HL-60/S4 (cell line): ENCODE measurements at regions not wholly inside any gene's neighbourhood (a gene's known extent, or its start where the extent isn't known, plus 50 kb on each side); places are given as distances from the start of the nearest gene placed in this dataset.

Experiments used
- in situ Hi-C: fragments of 300-500 bp; cut with MboI; formaldehyde crosslinking; loops from 2 replicates; pipeline ENCODE4 v1.14.3; 2022; ENCODE audit warnings: low sequenced_read_pairs

GRCh38 chr2:181183878-181184542 is 203.6 kb downstream of the UBE2E3 start:
- in situ Hi-C loops: no loop called here

DNA sequence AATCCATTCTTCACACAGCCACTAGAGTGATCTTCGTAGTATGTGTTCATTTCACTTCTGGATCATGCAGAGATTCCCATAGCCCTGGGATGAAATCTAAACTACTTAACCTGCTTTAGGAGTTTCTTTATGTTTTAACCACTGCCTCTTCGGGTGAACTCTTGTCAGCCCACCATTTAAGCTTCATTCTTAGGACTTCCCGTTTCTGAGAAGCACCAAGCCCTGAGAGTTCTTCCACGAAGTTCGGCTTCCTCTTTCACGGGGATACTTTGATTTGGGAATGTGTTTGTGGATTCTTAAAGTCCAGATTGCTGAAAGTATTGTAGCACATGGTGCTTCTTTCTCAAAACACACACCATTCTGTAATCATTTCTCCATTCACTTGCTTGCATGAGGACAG is 205.0 kb downstream of the UBE2E3 start:
- in situ Hi-C loops: no loop called here

- in situ Hi-C loops: no loop called here
Measured at GRCh38 chr2:181185948-181186347, 205.5 kb downstream of the UBE2E3 start.

- in situ Hi-C loops: no loop called here
Measured at GRCh38 chr2:181188605-181189004, 208.2 kb downstream of the UBE2E3 start.

DNA sequence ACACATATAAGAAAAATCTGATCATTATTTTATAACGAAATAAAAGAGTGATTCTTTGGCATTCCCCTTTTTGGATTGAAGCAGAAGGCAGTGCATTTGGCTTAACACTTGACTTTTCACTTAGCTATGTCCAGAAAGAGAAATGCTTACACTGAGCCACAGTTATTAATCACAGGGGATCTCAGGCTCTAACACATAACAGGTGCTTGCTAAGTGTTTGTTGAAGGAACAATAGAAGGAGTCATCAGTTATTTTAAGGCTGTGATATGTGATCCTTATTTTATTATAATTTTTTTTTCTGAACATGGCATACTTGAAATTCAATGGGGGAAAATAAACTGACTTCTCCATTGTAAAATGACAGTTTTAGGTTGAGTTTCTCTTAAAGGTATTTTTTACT is 209.5 kb downstream of the UBE2E3 start:
- in situ Hi-C loops: no loop called here

- in situ Hi-C loops: no loop called here
Measured at GRCh38 chr2:181190711-181191110, 210.3 kb downstream of the UBE2E3 start.

GRCh38 chr2:181193550-181193949 is 213.1 kb downstream of the UBE2E3 start:
- in situ Hi-C loops: no loop called here

DNA sequence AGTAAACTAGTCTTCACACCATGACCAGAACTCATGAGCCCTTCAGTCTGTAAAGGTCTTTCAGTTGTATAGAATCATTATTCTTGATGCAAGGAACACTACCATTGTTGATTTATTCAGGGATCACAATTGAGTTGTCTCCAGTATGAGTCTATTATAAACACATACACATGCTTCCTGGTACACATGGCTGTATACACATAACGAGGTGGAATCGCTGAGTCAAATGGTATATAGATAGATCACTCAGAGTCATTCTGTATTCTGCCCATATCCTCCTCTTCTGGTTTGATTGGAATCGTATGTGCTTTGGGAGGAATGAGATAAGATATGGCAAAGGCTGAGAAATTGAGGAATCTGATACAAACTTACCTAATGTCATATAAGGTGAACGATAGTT is 216.0 kb downstream of the UBE2E3 start:
- in situ Hi-C loops: no loop called here

- in situ Hi-C loops: no loop called here
Measured at GRCh38 chr2:181197140-181197760, 216.8 kb downstream of the UBE2E3 start.

GRCh38 chr2:181198183-181198864 is 217.9 kb downstream of the UBE2E3 start:
- in situ Hi-C loops: no loop called here

GRCh38 chr2:181203412-181203811 is 223.0 kb downstream of the UBE2E3 start:
- in situ Hi-C loops: no loop called here

DNA sequence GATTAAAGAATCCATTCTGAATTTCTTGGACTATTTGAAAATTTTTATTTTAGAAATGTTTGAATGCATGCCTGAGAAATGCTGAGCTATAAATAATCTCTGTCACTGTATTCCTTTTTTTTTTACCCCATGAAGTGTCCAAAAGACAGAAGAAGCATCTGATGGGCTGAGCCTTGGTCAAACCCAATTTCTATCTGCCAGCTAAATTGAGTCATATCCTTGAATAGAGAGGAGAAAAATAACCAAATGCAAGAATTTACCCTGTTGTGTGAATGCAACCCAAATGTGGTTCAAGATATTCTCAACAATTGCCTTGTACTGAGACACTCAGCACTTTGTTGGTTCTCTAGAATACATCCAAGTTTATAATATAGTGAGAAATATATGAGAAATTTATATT is 223.5 kb downstream of the UBE2E3 start:
- in situ Hi-C loops: no loop called here

GRCh38 chr2:181218401-181218821 is 238.0 kb downstream of the UBE2E3 start:
- in situ Hi-C loops: no loop called here

DNA sequence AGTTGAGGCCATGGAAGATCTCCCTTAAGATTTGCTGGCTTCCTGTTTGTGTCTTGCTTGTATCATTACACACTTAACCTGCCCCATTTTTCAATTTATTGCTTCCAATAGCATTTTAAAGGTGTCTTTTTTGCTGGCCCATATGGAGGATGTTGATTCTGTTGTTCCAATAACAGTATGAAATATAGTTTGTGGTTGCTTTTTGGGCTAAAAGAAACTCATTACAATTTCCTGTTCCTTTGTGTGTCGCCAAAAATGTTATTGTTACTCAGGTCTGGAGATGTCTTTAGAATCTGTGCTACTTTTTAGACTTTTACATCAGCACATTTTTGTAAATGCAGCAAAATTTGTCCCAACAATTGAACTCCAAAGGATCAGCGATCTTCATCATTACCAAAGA is 234.0 kb upstream of the ITGA4 start:
- in situ Hi-C loops: no loop called here

GRCh38 chr2:181224866-181225265 is 232.3 kb upstream of the ITGA4 start:
- in situ Hi-C loops: no loop called here

GRCh38 chr2:181228661-181229060 is 228.5 kb upstream of the ITGA4 start:
- in situ Hi-C loops: no loop called here

DNA sequence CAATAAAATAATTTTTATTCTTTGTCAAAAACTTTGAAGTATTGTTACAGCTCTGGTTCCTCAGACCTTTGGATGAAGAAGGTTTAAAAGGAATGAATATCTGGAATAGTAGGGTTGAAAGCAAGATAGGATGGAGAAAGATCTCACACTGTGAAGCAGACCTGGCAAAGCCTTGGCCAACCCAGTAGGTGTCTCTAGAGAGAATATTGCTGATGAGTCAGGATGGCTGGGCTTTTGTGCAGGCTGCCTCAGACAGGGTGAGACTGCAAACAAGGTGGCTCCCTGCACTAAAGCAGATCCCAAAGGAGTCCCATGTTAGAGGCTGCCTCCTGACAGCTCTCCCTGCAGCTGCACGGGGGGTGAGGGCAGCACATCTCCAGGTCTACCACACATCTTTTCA is 226.0 kb upstream of the ITGA4 start:
- in situ Hi-C loops: no loop called here

- in situ Hi-C loops: no loop called here
Measured at GRCh38 chr2:181231886-181232621, 225.1 kb upstream of the ITGA4 start.

- in situ Hi-C loops: no loop called here
Measured at GRCh38 chr2:181234487-181234891, 222.7 kb upstream of the ITGA4 start.

GRCh38 chr2:181235011-181235410 is 222.2 kb upstream of the ITGA4 start:
- in situ Hi-C loops: no loop called here

DNA sequence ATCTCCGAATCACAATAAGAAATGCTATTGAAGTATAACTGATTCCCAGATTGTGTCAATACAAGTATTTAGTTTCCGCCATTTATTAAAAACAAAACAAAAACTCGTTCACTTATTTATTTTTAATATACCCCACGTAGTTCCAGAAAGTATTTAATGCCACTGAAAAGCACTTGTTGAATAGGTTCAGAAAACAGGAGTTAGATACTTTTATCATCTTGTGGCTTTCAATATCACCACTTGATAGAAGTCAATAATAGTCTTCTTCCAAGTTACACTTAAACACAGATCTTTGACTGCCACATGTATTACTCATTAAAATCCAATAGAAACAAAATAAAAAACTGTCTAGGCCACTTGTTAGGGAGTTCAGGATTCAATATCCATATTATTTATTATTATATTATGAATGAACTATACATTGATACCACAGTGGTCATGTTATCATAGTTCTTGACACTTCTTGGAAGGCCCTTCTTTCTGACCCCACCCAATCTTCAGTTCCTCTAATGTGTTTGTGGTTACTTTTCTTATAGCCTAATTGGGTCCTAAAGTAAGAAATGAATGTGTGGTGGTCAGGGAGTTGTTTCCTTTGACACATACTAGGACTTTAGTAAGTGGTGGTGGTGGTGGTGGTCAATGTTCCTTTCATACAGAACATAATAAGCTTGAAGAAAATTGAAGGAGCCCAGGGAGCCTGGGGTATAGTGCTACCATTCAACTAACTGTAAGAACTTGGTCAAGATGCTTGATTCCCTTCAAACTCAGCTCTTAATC is 221.3 kb upstream of the ITGA4 start:
- in situ Hi-C loops: no loop called here
